GM18505 (cell line): ENCODE measurements at regions not wholly inside any gene's neighbourhood (a gene's known extent, or its start where the extent isn't known, plus 50 kb on each side); places are given as distances from the start of the nearest gene placed in this dataset.
A peak's percentile ranks its signal among the peaks of the same experiment; 100 is the strongest.

ENCODE experiments used
- ATAC-seq: cut with Tn5 transposase; IDR thresholded peaks from one replicate; pipeline ENCODE4 v1.9.1; 2021; ENCODE audit not compliant: unreplicated experiment
- POLR2A ChIP-seq: IDR thresholded peaks from 4 replicates; pipeline ENCODE4 v1.6.1; 2011; ENCODE audit warnings: borderline replicate concordance; ENCODE audit not compliant: insufficient read depth, insufficient read length; ENCODE audit errors: extremely low read depth

- no peak for TF ChIP-seq POLR2A
- no peak for ATAC-seq
These were observed 101.8 kb upstream of the ZMIZ1 start for GRCh38 chr10:78966844-78967488.

- TF ChIP-seq POLR2A, result no peak
These were observed 100.3 kb upstream of the ZMIZ1 start for GRCh38 chr10:78968300-78968942.

GRCh38 chr10:78968943-78969342 is 99.8 kb upstream of the ZMIZ1 start:
- ATAC-seq, result no peak
- TF ChIP-seq POLR2A, result no peak

More at GRCh38 chr10:78968300-78968942, 100.3 kb upstream of the ZMIZ1 start:
- no peak for ATAC-seq

- ATAC-seq, result no peak
- TF ChIP-seq POLR2A, result no peak
These were observed 99.0 kb upstream of the ZMIZ1 start for GRCh38 chr10:78969719-78970118.

GRCh38 chr10:78970261-78970660 is 98.5 kb upstream of the ZMIZ1 start:
- no peak for ATAC-seq
- no peak for TF ChIP-seq POLR2A

GRCh38 chr10:78971094-78971682 is 97.6 kb upstream of the ZMIZ1 start:
- TF ChIP-seq POLR2A, result no peak
- ATAC-seq, result no peak

- ATAC-seq, result no peak
- TF ChIP-seq POLR2A, result no peak
These were observed 96.4 kb upstream of the ZMIZ1 start for GRCh38 chr10:78972160-78972946.

GRCh38 chr10:78972947-78973900 is 95.5 kb upstream of the ZMIZ1 start:
- TF ChIP-seq POLR2A, result no peak
- peak; percentile 80 for ATAC-seq

- TF ChIP-seq POLR2A, result no peak
- ATAC-seq, result peak; percentile 22
These were observed 94.7 kb upstream of the ZMIZ1 start for GRCh38 chr10:78973901-78974616.

GRCh38 chr10:78974617-78975317 is 94.0 kb upstream of the ZMIZ1 start:
- no peak for TF ChIP-seq POLR2A
- no peak for ATAC-seq

- ATAC-seq, result no peak
- TF ChIP-seq POLR2A, result no peak
These were observed 92.8 kb upstream of the ZMIZ1 start for GRCh38 chr10:78975926-78976325.
